ENCODE measurements at regions not wholly inside any gene's neighbourhood (a gene's known extent, or its start where the extent isn't known, plus 50 kb on each side); places are given as distances from the start of the nearest gene placed in this dataset.

- Histone ChIP-seq H3K36me3 (ENCODE audit: control insufficient read depth in 4 of 4, insufficient read depth in 3 of 4, low read depth in 1 of 4, low read length in 3 of 4) (no peaks in the 10 kb centered on the region), H3K27me3 (ENCODE audit: control insufficient read depth in 4 of 4, insufficient read depth in 4 of 4, low read length in 3 of 4) (no peaks in the 10 kb centered on the region), H3K9me3 (ENCODE audit: control insufficient read depth in 4 of 4, low read length in 3 of 4) (peaks cover 0 to 2% (median 0%) of the 10 kb centered on the region in 4 donors), H3K27ac (ENCODE audit: low read depth in 1 of 2, low read length in 2 of 2) (no peak overlapping the region), H3K4me3 (ENCODE audit: low read depth in 1 of 3, low read length in 3 of 3) (no peak overlapping the region), H3K4me1 (ENCODE audit: control insufficient read depth in 4 of 4, insufficient read depth in 4 of 4, low read length in 3 of 4) (no peaks in the 10 kb centered on the region), H3K9ac (ENCODE audit: low read depth in 1 of 2, low read length in 2 of 2) (no peak overlapping the region)
- 89% methylated on average over 31 of the region's 31 CpGs for WGBS
- no peak for DNase-seq (ENCODE audit: low spot score)
- TF ChIP-seq EGR1 (IDR thresholded peaks at IDR 0.05; ENCODE audit: low read depth in 2 of 2) (no peak), FOXA2 (IDR thresholded peaks at IDR 0.05) (no peak), HNF4G (IDR thresholded peaks at IDR 0.05) (no peak), REST (IDR thresholded peaks at IDR 0.05) (no peak), MAX (IDR thresholded peaks at IDR 0.05) (no peak), TAF1 (conservative IDR thresholded peaks at IDR 0.05) (no peak), RAD21 (IDR thresholded peaks at IDR 0.05) (no peak), ATF3 (IDR thresholded peaks at IDR 0.05) (no peak), CTCF (IDR thresholded peaks at IDR 0.05; ENCODE audit: low read depth, low read length, missing input control) (no peak), JUND (IDR thresholded peaks at IDR 0.05) (no peak), SP1 (IDR thresholded peaks at IDR 0.05) (no peak), HNF4A (conservative IDR thresholded peaks at IDR 0.05) (no peak), GABPA (IDR thresholded peaks at IDR 0.05 in 1 of 2, conservative IDR thresholded peaks at IDR 0.05 in 1 of 2) (no peak), ZBTB33 (IDR thresholded peaks at IDR 0.05) (no peak), NR2F2 (IDR thresholded peaks at IDR 0.05) (no peak)
Measured at GRCh38 chrX:131907488-131908314, 115.4 kb upstream of the STK26 start.

Data from liver (tissue), 8 donors.